DOHH2 (cell line): ENCODE measurements at regions not wholly inside any gene's neighbourhood (a gene's known extent, or its start where the extent isn't known, plus 50 kb on each side); places are given as distances from the start of the nearest gene placed in this dataset.

ENCODE experiments used
- EZH2phosphoT487 ChIP-seq: fragments of 200-600 bp; sonication (generic); IDR thresholded peaks from 2 replicates; pipeline ENCODE4 v1.6.1; 2017; ENCODE audit warnings: borderline replicate concordance, mild to moderate bottlenecking, antibody characterized with exemption, low read length, moderate library complexity, mixed read lengths
- TF ChIP-seq, protein P1 (sequence below): fragments of 200-600 bp; sonication (generic); IDR thresholded peaks from one replicate; pipeline ENCODE4 v1.5.1; 2014; ENCODE audit warnings: antibody characterized with exemption, mild to moderate bottlenecking, low read depth, low read length; ENCODE audit not compliant: poor library complexity, severe bottlenecking

DNA sequence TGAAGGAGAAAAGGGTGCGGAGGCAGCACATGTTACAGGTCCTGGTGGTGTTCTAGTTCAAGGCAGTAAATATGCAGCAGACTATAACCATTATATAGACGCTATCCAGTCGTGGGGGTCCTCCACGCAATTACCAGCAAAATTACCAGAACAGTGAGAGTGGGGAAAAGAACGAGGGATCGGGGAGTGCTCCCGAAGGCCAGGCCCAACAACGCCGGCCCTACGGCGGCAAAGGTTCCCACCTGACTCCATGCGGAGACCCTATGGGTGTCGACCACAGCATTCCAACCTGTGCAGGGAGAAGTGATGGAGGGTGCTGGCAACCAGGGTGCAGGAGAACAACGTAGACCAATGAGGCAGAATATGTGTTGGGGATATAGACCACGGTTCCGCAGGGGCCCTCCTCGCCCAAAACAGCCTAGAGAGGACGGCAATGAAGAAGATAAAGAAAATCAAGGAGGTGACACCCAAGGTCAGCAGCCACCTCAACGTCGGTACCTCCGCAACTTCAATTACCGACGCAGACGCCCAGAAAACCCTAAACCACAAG is 89.0 kb upstream of the TPM1 start:
- TF ChIP-seq, protein P1, sequence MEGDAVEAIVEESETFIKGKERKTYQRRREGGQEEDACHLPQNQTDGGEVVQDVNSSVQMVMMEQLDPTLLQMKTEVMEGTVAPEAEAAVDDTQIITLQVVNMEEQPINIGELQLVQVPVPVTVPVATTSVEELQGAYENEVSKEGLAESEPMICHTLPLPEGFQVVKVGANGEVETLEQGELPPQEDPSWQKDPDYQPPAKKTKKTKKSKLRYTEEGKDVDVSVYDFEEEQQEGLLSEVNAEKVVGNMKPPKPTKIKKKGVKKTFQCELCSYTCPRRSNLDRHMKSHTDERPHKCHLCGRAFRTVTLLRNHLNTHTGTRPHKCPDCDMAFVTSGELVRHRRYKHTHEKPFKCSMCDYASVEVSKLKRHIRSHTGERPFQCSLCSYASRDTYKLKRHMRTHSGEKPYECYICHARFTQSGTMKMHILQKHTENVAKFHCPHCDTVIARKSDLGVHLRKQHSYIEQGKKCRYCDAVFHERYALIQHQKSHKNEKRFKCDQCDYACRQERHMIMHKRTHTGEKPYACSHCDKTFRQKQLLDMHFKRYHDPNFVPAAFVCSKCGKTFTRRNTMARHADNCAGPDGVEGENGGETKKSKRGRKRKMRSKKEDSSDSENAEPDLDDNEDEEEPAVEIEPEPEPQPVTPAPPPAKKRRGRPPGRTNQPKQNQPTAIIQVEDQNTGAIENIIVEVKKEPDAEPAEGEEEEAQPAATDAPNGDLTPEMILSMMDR = no peak
- TF ChIP-seq EZH2phosphoT487 = no peak
